HCT116 (cell line): ENCODE measurements at regions not wholly inside any gene's neighbourhood (a gene's known extent, or its start where the extent isn't known, plus 50 kb on each side); places are given as distances from the start of the nearest gene placed in this dataset.

Experiments
- ATAC-seq: fragments of 200-7000 bp; cut with Tn5 transposase; 2 replicates; pipeline ENCODE4 v1.9.1; 2020; ENCODE audit warnings: mild to moderate bottlenecking, moderate library complexity
- BruUV-seq: library from RNA; stranded (reverse); fragments of 400-500 nt; replicated peaks from 2 replicates; lab custom pipeline; 2021; lab: Mats Ljungman, UMichigan
- CTCF ChIA-PET: fragments of 300-600 bp; sonication (Branson Sonifier 250); formaldehyde crosslinking; loops from one replicate; lab custom pipeline; 2021; ENCODE audit warnings: antibody characterized with exemption; lab: Charles Lee
- POLR2A ChIA-PET: fragments of 300-600, 350-600 bp; sonication (Branson Sonifier 250); formaldehyde crosslinking; loops from one replicate; lab custom pipeline; 2021; ENCODE audit warnings: antibody characterized with exemption; lab: Charles Lee
- RAD21 ChIA-PET, 2 experiments: fragments of 300-600 bp; sonication (Branson Sonifier 250); formaldehyde crosslinking; loops; one replicate each; lab custom pipeline; 2023; ENCODE audit warnings: low total read pairs in 2 of 2; ENCODE audit not compliant: uncharacterized antibody in 2 of 2, unreplicated experiment in 2 of 2, low non-redundant PET in 1 of 2; lab: Charles Lee
- DNase-seq: peaks from one replicate; pipeline ENCODE4 v3.0.0-alpha.2; 2010; ENCODE audit warnings: low read depth, low spot score
- H2AFZ ChIP-seq: fragments of 200-600 bp; shearing (Covaris generic), sonication (generic); 2 replicates; pipeline ENCODE4 v1.6.1; 2017; ENCODE audit warnings: low read depth, mixed run types, mixed read lengths, antibody characterized with exemption, low read length; ENCODE audit not compliant: poor library complexity, severe bottlenecking
- H3K27ac ChIP-seq: 2 replicates; pipeline ENCODE4 v1.5.1; 2012; ENCODE audit warnings: low read depth, low read length
- H3K27me3 ChIP-seq: fragments of 200-600 bp; sonication (generic); 2 replicates; pipeline ENCODE4 v1.6.1; 2016; ENCODE audit warnings: mixed run types, low read length, mixed read lengths; ENCODE audit not compliant: insufficient read depth
- H3K36me3 ChIP-seq, 2 experiments: fragments of 200-500 bp in 1 of 2; fragments of 200-600 bp in 1 of 2; sonication (Bioruptor generic) in 1 of 2; sonication (generic) in 1 of 2; 2 replicates each; pipeline versions ENCODE4 v1.5.1 to v1.6.1; 2014 to 2016; ENCODE audit warnings: low read length in 2 of 2, inconsistent platforms in 1 of 2, mixed read lengths in 1 of 2, mixed run types in 1 of 2; ENCODE audit not compliant: insufficient read depth in 2 of 2, control insufficient read depth in 1 of 2
- H3K4me1 ChIP-seq, 2 experiments: fragments of 200-600 bp in 1 of 2; sonication (generic) in 1 of 2; 2 replicates each; pipeline versions ENCODE4 v1.5.1 to v1.6.1; 2012 to 2017; ENCODE audit warnings: low read length in 2 of 2, inconsistent platforms in 1 of 2, mild to moderate bottlenecking in 1 of 2, mixed read lengths in 1 of 2, mixed run types in 1 of 2, moderate library complexity in 1 of 2; ENCODE audit not compliant: insufficient read depth in 2 of 2, control insufficient read depth in 1 of 2
- H3K4me2 ChIP-seq: fragments of 200-600 bp; sonication (generic); 2 replicates; pipeline ENCODE4 v1.6.1; 2017; ENCODE audit warnings: mixed run types, low read length, mixed read lengths
- H3K4me3 ChIP-seq, 2 experiments: fragments of 200-600 bp in 1 of 2; sonication (generic) in 1 of 2; replicated peaks in 1 of 2; 2 replicates each; pipeline ENCODE4 v1.5.1; 2011 to 2016; ENCODE audit warnings: low read length in 2 of 2, control low read depth in 1 of 2, low read depth in 1 of 2, mild to moderate bottlenecking in 1 of 2, mixed read lengths in 1 of 2, mixed run types in 1 of 2
- H3K79me2 ChIP-seq: fragments of 200-600 bp; sonication (generic); 2 replicates; pipeline ENCODE4 v1.6.1; 2017; ENCODE audit warnings: mild to moderate bottlenecking, mixed run types, low read length, moderate library complexity, mixed read lengths; ENCODE audit not compliant: insufficient read depth
- H3K9ac ChIP-seq: fragments of 200-600 bp; sonication (generic); 2 replicates; pipeline ENCODE4 v1.6.1; 2016; ENCODE audit warnings: low read length, mixed read lengths
- H3K9me2 ChIP-seq: fragments of 200-600 bp; sonication (generic), shearing (Covaris generic); 2 replicates; pipeline ENCODE4 v1.6.1; 2017; ENCODE audit warnings: mixed run types, mild to moderate bottlenecking, moderate library complexity; ENCODE audit not compliant: insufficient read depth
- H3K9me3 ChIP-seq, 2 experiments: fragments of 200-500 bp in 1 of 2; fragments of 200-600 bp in 1 of 2; sonication (Bioruptor generic) in 1 of 2; sonication (generic) in 1 of 2; 2 replicates each; pipeline ENCODE4 v1.6.1; 2014 to 2017; ENCODE audit warnings: low read length in 2 of 2, mixed read lengths in 2 of 2, inconsistent platforms in 1 of 2, low read depth in 1 of 2, mild to moderate bottlenecking in 1 of 2, mixed run types in 1 of 2, moderate library complexity in 1 of 2; ENCODE audit not compliant: control insufficient read depth in 1 of 2, insufficient read depth in 1 of 2
- H4K20me1 ChIP-seq: fragments of 200-600 bp; sonication (generic), shearing (Covaris generic); 2 replicates; pipeline ENCODE4 v1.6.1; 2017; ENCODE audit warnings: mixed run types, mild to moderate bottlenecking, moderate library complexity; ENCODE audit not compliant: insufficient read depth
- ATF3 ChIP-seq: IDR thresholded peaks from 2 replicates; pipeline ENCODE4 v1.6.1; 2012
- CBX3 ChIP-seq: IDR thresholded peaks from 2 replicates; pipeline ENCODE4 v1.6.1; 2012; ENCODE audit warnings: low read depth
- CEBPB ChIP-seq: IDR thresholded peaks from 2 replicates; pipeline ENCODE4 v1.6.1; 2012; ENCODE audit warnings: low read depth
- CTCF ChIP-seq, 3 experiments: fragments of 200-600 bp in 1 of 3; sonication (generic) in 1 of 3; IDR thresholded peaks in 2 of 3; conservative IDR thresholded peaks in 1 of 3; 2 replicates each; pipeline ENCODE4 v1.5.1; 2012 to 2017; ENCODE audit warnings: low read depth in 2 of 3, low read length in 2 of 3, antibody characterized with exemption in 1 of 3, borderline replicate concordance in 1 of 3, control low read depth in 1 of 3, mild to moderate bottlenecking in 1 of 3, mixed read lengths in 1 of 3, mixed run types in 1 of 3, moderate library complexity in 1 of 3; ENCODE audit not compliant: insufficient read depth in 1 of 3
- EGR1 ChIP-seq: IDR thresholded peaks from 2 replicates; pipeline ENCODE4 v1.6.1; 2012; ENCODE audit warnings: low read depth
- EZH2 ChIP-seq: fragments of 200-600 bp; sonication (generic); IDR thresholded peaks from 2 replicates; pipeline ENCODE4 v1.6.1; 2017; ENCODE audit warnings: antibody characterized with exemption, mixed run types
- EZH2phosphoT487 ChIP-seq: fragments of 200-600 bp; IDR thresholded peaks from 2 replicates; pipeline ENCODE4 v1.6.1; 2018; ENCODE audit warnings: antibody characterized with exemption, borderline replicate concordance
- FOSL1 ChIP-seq: IDR thresholded peaks from 2 replicates; pipeline ENCODE4 v1.6.1; 2012; ENCODE audit warnings: low read depth
- JUND ChIP-seq: IDR thresholded peaks from 2 replicates; pipeline ENCODE4 v1.6.1; 2012
- MAX ChIP-seq: IDR thresholded peaks from 2 replicates; pipeline ENCODE4 v1.6.1; 2012
- POLR2A ChIP-seq: IDR thresholded peaks from 2 replicates; pipeline ENCODE4 v1.7.0; 2011; ENCODE audit warnings: borderline replicate concordance; ENCODE audit not compliant: insufficient read depth, insufficient read length; ENCODE audit errors: extremely low read depth
- RAD21 ChIP-seq: IDR thresholded peaks from 2 replicates; pipeline ENCODE4 v1.6.1; 2012; ENCODE audit warnings: low read depth, mild to moderate bottlenecking
- REST ChIP-seq: IDR thresholded peaks from 2 replicates; pipeline ENCODE4 v1.6.1; 2012; ENCODE audit warnings: low read depth
- SIN3A ChIP-seq: IDR thresholded peaks from 2 replicates; pipeline ENCODE4 v1.6.1; 2012; ENCODE audit warnings: low read depth
- SP1 ChIP-seq: IDR thresholded peaks from 2 replicates; pipeline ENCODE4 v1.6.1; 2012; ENCODE audit warnings: low read depth
- SRF ChIP-seq: IDR thresholded peaks from 2 replicates; pipeline ENCODE4 v1.6.1; 2012; ENCODE audit warnings: low read depth
- TCF7L2 ChIP-seq: IDR thresholded peaks from 2 replicates; pipeline ENCODE4 v1.7.0; 2011; ENCODE audit warnings: borderline replicate concordance, inconsistent platforms; ENCODE audit not compliant: insufficient read depth, insufficient read length; ENCODE audit errors: extremely low read depth
- YY1 ChIP-seq: IDR thresholded peaks from 2 replicates; pipeline ENCODE4 v1.6.1; 2011; ENCODE audit warnings: low read length, low read depth, moderate library complexity, mild to moderate bottlenecking; ENCODE audit not compliant: insufficient replicate concordance; ENCODE audit errors: extremely low read depth
- ZNF274 ChIP-seq: fragments of 200-500 bp; sonication (Bioruptor generic); IDR thresholded peaks from 2 replicates; pipeline ENCODE4 v1.6.1; 2014; ENCODE audit warnings: mild to moderate bottlenecking, low read depth, low read length, inconsistent platforms
- intact Hi-C: fragments of 100-400 bp; cut with micrococcal nuclease; formaldehyde crosslinking; loops from 2 replicates; pipeline ENCODE4 v1.10.0; 2022

GRCh38 chr14:83485591-83485990 is 1951.9 kb upstream of the SEL1L start:
- RAD21 ChIA-PET, result no interaction called here

More at GRCh38 chr14:83485591-83485990, 1951.9 kb upstream of the SEL1L start:
- Histone ChIP-seq H3K27me3 (no peaks in the 10 kb centered on the region), H3K9me3 (peaks cover 5 to 18% of the 10 kb centered on the region in 2 experiments; a peak in 1 of 4 replicates), H3K9ac (no peak overlapping the region), H3K27ac (no peak overlapping the region), H3K4me2 (no peak overlapping the region), H4K20me1 (no peaks in the 10 kb centered on the region), H3K4me3 (no peak overlapping the region), H3K9me2 (no peaks in the 10 kb centered on the region), H3K79me2 (no peaks in the 10 kb centered on the region), H2AFZ (no peak overlapping the region), H3K4me1 (no peaks in the 10 kb centered on the region), H3K36me3 (no peaks in the 10 kb centered on the region)
- no peak for TF ChIP-seq REST
- no peak for TF ChIP-seq ZNF274
- no peak for TF ChIP-seq TCF7L2
- no peak for TF ChIP-seq JUND
- no peak for TF ChIP-seq ATF3
- no peak for TF ChIP-seq SRF
- TF ChIP-seq YY1, result no peak
- TF ChIP-seq CTCF (IDR thresholded peaks at IDR 0.05 in 2 of 3, conservative IDR thresholded peaks at IDR 0.05 in 1 of 3; ENCODE audit: borderline replicate concordance in 1 of 3, insufficient read depth in 1 of 3, low read depth in 2 of 3, low read length in 2 of 3), result no peak
- TF ChIP-seq SP1, result no peak
- TF ChIP-seq EZH2, result no peak
- TF ChIP-seq EGR1, result no peak
- no peak for TF ChIP-seq CBX3
- no peak for TF ChIP-seq RAD21
- TF ChIP-seq CEBPB, result no peak
- TF ChIP-seq FOSL1, result no peak
- no peak for TF ChIP-seq MAX
- TF ChIP-seq SIN3A, result no peak
- no peak for TF ChIP-seq EZH2phosphoT487
- TF ChIP-seq POLR2A, result no peak
- no peak for DNase-seq
- intact Hi-C loops, result no loop called here
- no TSS peak for BruUV-seq
- POLR2A ChIA-PET, result no interaction called here
- ATAC-seq, result no peak
- CTCF ChIA-PET, result no interaction called here
